ENCODE measurements at regions not wholly inside any gene's neighbourhood (a gene's known extent, or its start where the extent isn't known, plus 50 kb on each side); places are given as distances from the start of the nearest gene placed in this dataset.

DNA sequence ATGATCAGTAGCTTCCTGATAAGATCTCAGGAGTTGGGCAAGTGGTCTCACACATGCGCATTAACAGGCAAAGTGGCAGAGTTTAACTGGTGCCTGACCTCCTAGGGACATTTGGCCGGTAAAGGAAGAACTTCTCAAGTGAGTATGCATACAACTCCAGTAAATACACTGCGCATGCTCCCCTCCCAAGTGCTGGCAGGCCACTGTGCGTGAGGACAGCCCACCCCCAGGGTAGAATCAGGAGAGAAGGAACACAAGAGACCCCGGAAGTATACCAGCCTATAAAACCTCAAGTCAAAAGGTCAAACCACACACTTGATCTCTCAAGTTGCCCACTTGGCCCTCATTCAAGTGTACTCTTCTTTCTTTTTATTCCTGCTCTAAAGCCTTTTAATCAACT is 225.5 kb upstream of the ANKRD50 start:
- TF ChIP-seq FOXP2 (optimal IDR thresholded peaks at IDR 0.05; ENCODE audit: borderline replicate concordance, extremely low read depth, extremely low read length, insufficient read depth) (no peak), TAF1 (IDR thresholded peaks at IDR 0.05; ENCODE audit: borderline replicate concordance, insufficient read depth, low read length) (no peak), SIN3A (IDR thresholded peaks at IDR 0.05; ENCODE audit: borderline replicate concordance, insufficient read depth, low read length) (no peak)
- TF ChIP-seq, protein P1, sequence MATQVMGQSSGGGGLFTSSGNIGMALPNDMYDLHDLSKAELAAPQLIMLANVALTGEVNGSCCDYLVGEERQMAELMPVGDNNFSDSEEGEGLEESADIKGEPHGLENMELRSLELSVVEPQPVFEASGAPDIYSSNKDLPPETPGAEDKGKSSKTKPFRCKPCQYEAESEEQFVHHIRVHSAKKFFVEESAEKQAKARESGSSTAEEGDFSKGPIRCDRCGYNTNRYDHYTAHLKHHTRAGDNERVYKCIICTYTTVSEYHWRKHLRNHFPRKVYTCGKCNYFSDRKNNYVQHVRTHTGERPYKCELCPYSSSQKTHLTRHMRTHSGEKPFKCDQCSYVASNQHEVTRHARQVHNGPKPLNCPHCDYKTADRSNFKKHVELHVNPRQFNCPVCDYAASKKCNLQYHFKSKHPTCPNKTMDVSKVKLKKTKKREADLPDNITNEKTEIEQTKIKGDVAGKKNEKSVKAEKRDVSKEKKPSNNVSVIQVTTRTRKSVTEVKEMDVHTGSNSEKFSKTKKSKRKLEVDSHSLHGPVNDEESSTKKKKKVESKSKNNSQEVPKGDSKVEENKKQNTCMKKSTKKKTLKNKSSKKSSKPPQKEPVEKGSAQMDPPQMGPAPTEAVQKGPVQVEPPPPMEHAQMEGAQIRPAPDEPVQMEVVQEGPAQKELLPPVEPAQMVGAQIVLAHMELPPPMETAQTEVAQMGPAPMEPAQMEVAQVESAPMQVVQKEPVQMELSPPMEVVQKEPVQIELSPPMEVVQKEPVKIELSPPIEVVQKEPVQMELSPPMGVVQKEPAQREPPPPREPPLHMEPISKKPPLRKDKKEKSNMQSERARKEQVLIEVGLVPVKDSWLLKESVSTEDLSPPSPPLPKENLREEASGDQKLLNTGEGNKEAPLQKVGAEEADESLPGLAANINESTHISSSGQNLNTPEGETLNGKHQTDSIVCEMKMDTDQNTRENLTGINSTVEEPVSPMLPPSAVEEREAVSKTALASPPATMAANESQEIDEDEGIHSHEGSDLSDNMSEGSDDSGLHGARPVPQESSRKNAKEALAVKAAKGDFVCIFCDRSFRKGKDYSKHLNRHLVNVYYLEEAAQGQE (IDR thresholded peaks at IDR 0.05; ENCODE audit: insufficient read depth in 1 of 2, low read depth in 2 of 2, low read length in 2 of 2): no peak

DNA sequence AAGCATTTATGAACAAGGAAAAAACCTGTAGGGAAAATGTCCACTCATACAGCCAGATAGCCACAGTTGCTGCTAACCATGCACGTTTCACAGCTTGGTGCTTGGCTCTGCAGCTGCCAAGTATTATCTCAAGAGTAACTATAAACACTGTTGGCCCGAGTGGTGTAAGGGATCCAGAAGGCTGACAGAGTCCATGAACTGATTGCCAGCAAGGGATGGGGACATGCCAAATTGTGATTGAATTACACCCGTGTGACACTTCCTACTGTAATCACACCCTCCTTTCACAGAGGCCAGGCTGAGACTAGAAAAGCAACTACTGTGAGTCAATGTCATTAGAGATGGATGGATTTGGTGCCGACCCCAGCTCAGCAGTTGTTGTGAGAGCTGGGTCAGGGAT is 223.9 kb upstream of the ANKRD50 start:
- TF ChIP-seq POLR2AphosphoS5 (IDR thresholded peaks at IDR 0.05; ENCODE audit: low read depth, low read length) (no peak), TAF1 (IDR thresholded peaks at IDR 0.05; ENCODE audit: borderline replicate concordance, insufficient read depth, low read length) (no peak), SIN3A (IDR thresholded peaks at IDR 0.05; ENCODE audit: borderline replicate concordance, insufficient read depth, low read length) (no peak), FOXP2 (optimal IDR thresholded peaks at IDR 0.05; ENCODE audit: borderline replicate concordance, extremely low read depth, extremely low read length, insufficient read depth) (no peak)
- TF ChIP-seq, protein P1 (IDR thresholded peaks at IDR 0.05; ENCODE audit: insufficient read depth in 1 of 2, low read depth in 2 of 2, low read length in 2 of 2): no peak

DNA sequence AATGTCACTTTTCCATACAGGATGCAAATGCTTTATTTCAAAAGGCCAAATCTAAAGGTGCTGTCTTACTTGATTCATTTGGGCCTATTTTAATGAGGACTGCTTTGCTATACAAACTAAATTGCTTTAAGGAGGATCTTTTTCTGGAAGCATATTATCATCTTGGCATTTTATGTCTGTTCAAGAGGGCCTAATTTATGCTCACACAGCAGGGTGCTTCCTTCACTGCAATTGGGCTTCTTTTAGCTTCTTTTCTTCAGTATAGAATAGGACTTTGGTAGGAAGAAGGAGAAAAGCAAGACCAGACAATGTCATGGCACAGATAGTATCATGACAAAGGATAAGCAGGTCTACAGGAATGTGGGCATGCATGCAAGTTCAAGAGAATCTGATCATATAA is 222.4 kb upstream of the ANKRD50 start:
- TF ChIP-seq SIN3A (IDR thresholded peaks at IDR 0.05; ENCODE audit: borderline replicate concordance, insufficient read depth, low read length) (no peak), POLR2AphosphoS5 (IDR thresholded peaks at IDR 0.05; ENCODE audit: low read depth, low read length) (no peak), TAF1 (IDR thresholded peaks at IDR 0.05; ENCODE audit: borderline replicate concordance, insufficient read depth, low read length) (no peak), FOXP2 (optimal IDR thresholded peaks at IDR 0.05; ENCODE audit: borderline replicate concordance, extremely low read depth, extremely low read length, insufficient read depth) (no peak)
- TF ChIP-seq, protein P1 (IDR thresholded peaks at IDR 0.05; ENCODE audit: insufficient read depth in 1 of 2, low read depth in 2 of 2, low read length in 2 of 2): no peak

DNA sequence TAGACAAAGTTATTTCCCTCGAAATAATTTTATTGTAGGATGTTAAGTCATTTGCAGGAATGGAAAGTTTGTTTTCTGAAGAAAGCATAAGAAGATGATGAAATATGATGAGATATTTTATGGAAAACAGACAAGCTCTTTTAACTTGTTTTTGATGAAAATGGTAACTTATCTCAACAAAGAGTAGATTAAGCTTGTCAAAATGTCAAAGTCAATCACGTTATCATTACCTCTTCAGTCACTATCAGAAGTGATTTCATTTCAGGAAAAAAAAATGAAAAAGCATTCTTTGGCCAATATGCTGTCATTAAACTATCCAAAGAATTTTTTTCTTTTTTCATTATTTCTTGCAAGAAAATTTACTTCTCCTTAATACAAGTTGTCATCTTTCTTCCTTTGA is 221.0 kb upstream of the ANKRD50 start:
- TF ChIP-seq, protein P1 (IDR thresholded peaks at IDR 0.05; ENCODE audit: insufficient read depth in 1 of 2, low read depth in 2 of 2, low read length in 2 of 2): no peak
- TF ChIP-seq POLR2AphosphoS5 (IDR thresholded peaks at IDR 0.05; ENCODE audit: low read depth, low read length) (no peak), FOXP2 (optimal IDR thresholded peaks at IDR 0.05; ENCODE audit: borderline replicate concordance, extremely low read depth, extremely low read length, insufficient read depth) (no peak), SIN3A (IDR thresholded peaks at IDR 0.05; ENCODE audit: borderline replicate concordance, insufficient read depth, low read length) (no peak), TAF1 (IDR thresholded peaks at IDR 0.05; ENCODE audit: borderline replicate concordance, insufficient read depth, low read length) (no peak)

DNA sequence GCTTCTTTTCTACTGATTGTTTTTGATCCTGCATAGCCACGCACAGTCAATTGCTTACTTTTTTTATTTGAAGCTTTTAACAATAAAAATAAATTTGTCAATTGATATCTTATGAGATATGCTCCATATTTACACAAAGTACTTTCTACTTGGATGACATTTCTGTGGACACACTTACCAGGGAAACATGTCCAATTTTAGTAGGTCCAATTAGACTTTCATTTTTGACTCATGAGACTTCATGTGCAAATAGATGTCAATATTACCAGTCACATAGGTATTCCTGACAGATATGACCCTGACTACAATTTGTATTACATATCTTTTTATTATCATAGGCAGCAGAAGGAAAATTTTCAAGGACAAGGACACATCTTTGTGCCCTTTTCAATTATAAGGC is 219.9 kb upstream of the ANKRD50 start:
- TF ChIP-seq POLR2AphosphoS5 (IDR thresholded peaks at IDR 0.05; ENCODE audit: low read depth, low read length): no peak
- no peak for TF ChIP-seq FOXP2 (optimal IDR thresholded peaks at IDR 0.05; ENCODE audit: borderline replicate concordance, extremely low read depth, extremely low read length, insufficient read depth)
- TF ChIP-seq TAF1 (IDR thresholded peaks at IDR 0.05; ENCODE audit: borderline replicate concordance, insufficient read depth, low read length): no peak
- TF ChIP-seq, protein P1 (IDR thresholded peaks at IDR 0.05; ENCODE audit: insufficient read depth in 1 of 2, low read depth in 2 of 2, low read length in 2 of 2): no peak
- no peak for TF ChIP-seq SIN3A (IDR thresholded peaks at IDR 0.05; ENCODE audit: borderline replicate concordance, insufficient read depth, low read length)
